IMR-90 (cell line): ENCODE measurements at regions not wholly inside any gene's neighbourhood (a gene's known extent, or its start where the extent isn't known, plus 50 kb on each side); places are given as distances from the start of the nearest gene placed in this dataset.

Source experiments
- ATAC-seq: fragments of 200-7000 bp; cut with Tn5 transposase; 2 replicates; pipeline ENCODE4 v1.9.1; 2020; ENCODE audit warnings: low read depth, mild to moderate bottlenecking, moderate library complexity
- BruUV-seq: library from RNA; stranded (reverse); fragments of 400-500 nt; replicated peaks from 2 replicates; lab custom pipeline; 2021; lab: Mats Ljungman, UMichigan
- CTCF ChIA-PET: fragments of 300-600 bp; formaldehyde crosslinking; extraction: SDS; loops from one replicate; lab custom pipeline; 2021; ENCODE audit warnings: antibody characterized with exemption; lab: Yijun Ruan, JAX
- POLR2A ChIA-PET: fragments of 300-600 bp; sonication (Branson Sonifier 250); formaldehyde crosslinking; loops from one replicate; lab custom pipeline; 2022; ENCODE audit warnings: antibody characterized with exemption; ENCODE audit not compliant: unreplicated experiment; lab: Charles Lee
- DNase-seq: peaks from one replicate; pipeline ENCODE4 v3.0.0; 2013
- H2AFZ ChIP-seq: replicated peaks from 2 replicates; pipeline ENCODE3; 2013; ENCODE audit warnings: low read length, mild to moderate bottlenecking; ENCODE audit not compliant: poor library complexity
- H2AK5ac ChIP-seq: 2 replicates; pipeline ENCODE4 v1.6.1; 2013; ENCODE audit warnings: low read depth, low read length, inconsistent platforms
- H2AK9ac ChIP-seq: replicated peaks from 2 replicates; pipeline ENCODE3; 2013; ENCODE audit warnings: mild to moderate bottlenecking, low read depth, low read length, moderate library complexity; ENCODE audit not compliant: poor library complexity
- H2BK120ac ChIP-seq: 2 replicates; pipeline ENCODE4 v1.6.1; 2013; ENCODE audit warnings: low read depth, low read length, inconsistent platforms
- H2BK15ac ChIP-seq: 3 replicates; pipeline ENCODE4 v1.6.1; 2013; ENCODE audit warnings: low read depth, low read length, inconsistent platforms
- H2BK20ac ChIP-seq: 2 replicates; pipeline ENCODE4 v1.6.1; 2013; ENCODE audit warnings: low read depth, mild to moderate bottlenecking, inconsistent platforms, low read length, moderate library complexity
- H2BK5ac ChIP-seq: 2 replicates; pipeline ENCODE4 v1.6.1; 2013; ENCODE audit warnings: mild to moderate bottlenecking, low read depth, low read length, inconsistent platforms; ENCODE audit not compliant: poor library complexity, severe bottlenecking
- H3K14ac ChIP-seq: replicated peaks from 2 replicates; pipeline ENCODE4 v1.6.1; 2013; ENCODE audit warnings: low read depth, low read length, inconsistent platforms
- H3K18ac ChIP-seq: 2 replicates; pipeline ENCODE4 v1.6.1; 2013; ENCODE audit warnings: low read depth, low read length, control low read depth
- H3K23ac ChIP-seq: 2 replicates; pipeline ENCODE4 v1.6.1; 2013; ENCODE audit warnings: low read depth, low read length, inconsistent platforms
- H3K27ac ChIP-seq: 2 replicates; pipeline ENCODE4 v1.5.1; 2013; ENCODE audit warnings: mild to moderate bottlenecking, control low read depth, low read length; ENCODE audit not compliant: insufficient read depth
- H3K27me3 ChIP-seq: 2 replicates; pipeline ENCODE4 v1.6.1; 2013; ENCODE audit warnings: low read length; ENCODE audit not compliant: control insufficient read depth, insufficient read depth
- H3K36me3 ChIP-seq: 2 replicates; pipeline ENCODE4 v1.6.1; 2013; ENCODE audit warnings: low read length, mixed read lengths; ENCODE audit not compliant: control insufficient read depth, insufficient read depth
- H3K4ac ChIP-seq: 2 replicates; pipeline ENCODE4 v1.6.1; 2013; ENCODE audit warnings: low read depth, low read length, inconsistent platforms
- H3K4me1 ChIP-seq: 2 replicates; pipeline ENCODE4 v1.6.1; 2013; ENCODE audit warnings: low read length, mixed read lengths; ENCODE audit not compliant: control insufficient read depth, insufficient read depth
- H3K4me2 ChIP-seq: 2 replicates; pipeline ENCODE4 v1.6.1; 2013; ENCODE audit warnings: low read depth, mild to moderate bottlenecking, control low read depth, low read length, moderate library complexity
- H3K4me3 ChIP-seq: 2 replicates; pipeline ENCODE4 v1.5.1; 2013; ENCODE audit warnings: low read depth, mild to moderate bottlenecking, control low read depth, low read length, moderate library complexity; ENCODE audit not compliant: insufficient read depth
- H3K56ac ChIP-seq: 2 replicates; pipeline ENCODE4 v1.6.1; 2013; ENCODE audit warnings: low read length, inconsistent platforms; ENCODE audit not compliant: insufficient read depth; ENCODE audit errors: extremely low read depth
- H3K79me1 ChIP-seq, 2 experiments: 2 replicates each; pipeline ENCODE4 v1.6.1; 2013; ENCODE audit warnings: low read length in 2 of 2, inconsistent platforms in 1 of 2, low read depth in 1 of 2
- H3K9ac ChIP-seq: 2 replicates; pipeline ENCODE4 v1.6.1; 2013; ENCODE audit warnings: low read depth, low read length, control low read depth
- H3K9me1 ChIP-seq: 2 replicates; pipeline ENCODE4 v1.6.1; 2013; ENCODE audit warnings: low read length, inconsistent platforms; ENCODE audit not compliant: insufficient read depth
- H3K9me3 ChIP-seq: 2 replicates; pipeline ENCODE4 v1.6.1; 2013; ENCODE audit warnings: low read length; ENCODE audit not compliant: control insufficient read depth, insufficient read depth
- H4K20me1 ChIP-seq: 2 replicates; pipeline ENCODE4 v1.6.1; 2013; ENCODE audit warnings: low read length, inconsistent platforms; ENCODE audit not compliant: insufficient read depth
- H4K5ac ChIP-seq: 2 replicates; pipeline ENCODE4 v1.6.1; 2013; ENCODE audit warnings: mild to moderate bottlenecking, low read depth, low read length, control low read depth
- H4K8ac ChIP-seq, 2 experiments: 2 replicates each; pipeline ENCODE4 v1.6.1; 2013; ENCODE audit warnings: low read depth in 2 of 2, low read length in 2 of 2, control low read depth in 1 of 2, inconsistent platforms in 1 of 2
- H4K91ac ChIP-seq: 2 replicates; pipeline ENCODE4 v1.6.1; 2013; ENCODE audit warnings: low read depth, low read length, inconsistent platforms; ENCODE audit not compliant: insufficient read depth
- BHLHE40 ChIP-seq: fragments of 150-350 bp; IDR thresholded peaks from 2 replicates; pipeline ENCODE4 v1.6.1; 2016; ENCODE audit warnings: mild to moderate bottlenecking, low read depth, low read length
- CEBPB ChIP-seq: IDR thresholded peaks from 2 replicates; pipeline ENCODE4 v1.6.1; 2012; ENCODE audit warnings: low read depth, low read length, improper control_type of control experiment
- CHD1 ChIP-seq: IDR thresholded peaks from 2 replicates; pipeline ENCODE4 v1.6.1; 2012; ENCODE audit warnings: low read depth, low read length, improper control_type of control experiment
- FOS ChIP-seq: fragments of 150-350 bp; IDR thresholded peaks from 2 replicates; pipeline ENCODE4 v1.6.1; 2016; ENCODE audit warnings: low read depth, low read length
- MAFK ChIP-seq: IDR thresholded peaks from 2 replicates; pipeline ENCODE4 v1.6.1; 2012; ENCODE audit warnings: low read depth, low read length, improper control_type of control experiment
- MAZ ChIP-seq: IDR thresholded peaks from 2 replicates; pipeline ENCODE4 v1.6.1; 2012; ENCODE audit warnings: low read depth, mild to moderate bottlenecking, low read length, improper control_type of control experiment, moderate library complexity, borderline replicate concordance
- MXI1 ChIP-seq: IDR thresholded peaks from 2 replicates; pipeline ENCODE4 v1.6.1; 2012; ENCODE audit warnings: low read depth, mild to moderate bottlenecking, low read length, moderate library complexity, borderline replicate concordance
- NFE2L2 ChIP-seq: fragments of 150-350 bp; IDR thresholded peaks from 2 replicates; pipeline ENCODE4 v1.6.1; 2016; ENCODE audit warnings: low read depth, mild to moderate bottlenecking, low read length
- RAD21 ChIP-seq: IDR thresholded peaks from 2 replicates; pipeline ENCODE4 v1.6.1; 2012; ENCODE audit warnings: low read length, improper control_type of control experiment
- RCOR1 ChIP-seq: IDR thresholded peaks from 2 replicates; pipeline ENCODE4 v1.6.1; 2012; ENCODE audit warnings: mild to moderate bottlenecking, low read length, improper control_type of control experiment; ENCODE audit not compliant: insufficient replicate concordance
- RFX5 ChIP-seq: IDR thresholded peaks from 2 replicates; pipeline ENCODE4 v1.8.0; 2012; ENCODE audit warnings: low read depth, mild to moderate bottlenecking, low read length, moderate library complexity
- SMC3 ChIP-seq: fragments of 150-350 bp; IDR thresholded peaks from 2 replicates; pipeline ENCODE4 v1.6.1; 2016; ENCODE audit warnings: low read depth, mild to moderate bottlenecking, antibody characterized with exemption, low read length, moderate library complexity
- WGBS, 2 experiments: methylation state at CpG; one replicate each; pipeline versions ENCODE4 v1.1.5 to v1.1.7; 2013; ENCODE audit warnings: missing lambda C conversion rate in 2 of 2; ENCODE audit not compliant: insufficient read length in 1 of 2; ENCODE audit errors: extremely low coverage in 2 of 2; 5-methylcytosine and 5-hydroxymethylcytosine counted together
- dilution Hi-C: fragments of 300-500 bp; cut with HindIII; formaldehyde crosslinking; loops from one replicate; pipeline ENCODE4 v1.14.3; 2018; ENCODE audit warnings: low sequenced_read_pairs; ENCODE audit not compliant: unreplicated experiment
- in situ Hi-C: fragments of 300-500 bp; cut with MboI; formaldehyde crosslinking; loops from 3 replicates; pipeline ENCODE4 v1.14.3; 2019; ENCODE audit warnings: low sequenced_read_pairs, inconsistent platforms, mixed read lengths
- intact Hi-C: fragments of 100-400 bp; cut with micrococcal nuclease; formaldehyde crosslinking; loops from 2 replicates; pipeline ENCODE4 v1.10.0; 2022
- TF ChIP-seq, protein P1 (sequence below): fragments of 150-350 bp; IDR thresholded peaks from 2 replicates; pipeline ENCODE4 v1.6.1; 2016; ENCODE audit warnings: low read depth, mild to moderate bottlenecking, low read length, moderate library complexity, borderline replicate concordance
- TF ChIP-seq, protein P2 (sequence below): fragments of 150-350 bp; IDR thresholded peaks from 2 replicates; pipeline ENCODE4 v1.6.1; 2017; ENCODE audit warnings: mild to moderate bottlenecking, antibody characterized with exemption, low read length, low read depth
- TF ChIP-seq, protein P3 (sequence below): conservative IDR thresholded peaks from 2 replicates; pipeline ENCODE4 v1.5.1; 2012; ENCODE audit warnings: mild to moderate bottlenecking, low read depth, low read length, improper control_type of control experiment

DNA sequence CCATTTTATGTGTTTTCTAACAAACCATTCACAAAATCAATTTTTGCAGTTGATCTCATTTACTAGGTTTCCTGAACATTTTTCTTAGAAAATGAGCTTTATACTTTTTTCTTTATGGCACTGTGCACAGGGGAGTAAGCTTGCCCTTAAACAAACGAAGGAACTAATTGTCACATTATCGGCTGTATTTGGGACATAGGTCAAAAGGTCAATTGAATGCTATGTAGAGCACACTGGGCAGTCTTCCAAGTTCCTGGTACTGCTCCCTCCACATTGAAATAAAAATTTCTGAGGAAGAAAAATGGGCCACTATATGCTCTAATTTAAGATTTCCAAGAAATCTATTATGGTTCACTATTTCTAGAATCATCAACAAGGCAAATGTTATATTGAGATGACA is 93.6 kb upstream of the TMEFF2 start:
- Histone ChIP-seq H3K4me3 (no peak overlapping the region), H3K27ac (no peak overlapping the region), H4K91ac (no peak overlapping the region), H3K9me3 (no peaks in the 10 kb centered on the region), H4K20me1 (no peaks in the 10 kb centered on the region), H3K79me1 (no peaks in the 10 kb centered on the region), H2BK15ac (no peak overlapping the region), H2AK5ac (no peak overlapping the region), H2BK120ac (no peak overlapping the region), H2BK20ac (no peak overlapping the region), H2BK5ac (no peak overlapping the region), H3K18ac (no peak overlapping the region), H3K9me1 (no peaks in the 10 kb centered on the region), H3K14ac (no peak overlapping the region), H3K4ac (no peak overlapping the region), H3K23ac (no peak overlapping the region), H3K56ac (no peak overlapping the region), H3K36me3 (no peaks in the 10 kb centered on the region), H4K5ac (no peak overlapping the region), H3K4me1 (no peaks in the 10 kb centered on the region), H4K8ac (no peak overlapping the region), H3K9ac (no peak overlapping the region), H3K27me3 (no peaks in the 10 kb centered on the region; the same call in 1 of the 2 replicates), H2AK9ac (no peak overlapping the region), H2AFZ (no peak overlapping the region), H3K4me2 (no peak overlapping the region)
- ChIA-PET CTCF (interaction anchor here (0.6 to 1.0 kb wide), 2 partner anchors 12 to 345 kb away, joined by 3 read pairs; no protein-coding TSS in a partner anchor), POLR2A (no interaction called here)
- BruUV-seq: no TSS peak
- no peak for ATAC-seq
- in situ Hi-C loops: loop anchor here (10.0 kb wide), 3 partner anchors 83 to 733 kb away; no protein-coding TSS in a partner anchor
- intact Hi-C loops: loop anchor here (5.0 kb wide), 1 partner anchor 416 kb away; no protein-coding TSS in a partner anchor
- dilution Hi-C loops: no loop called here
- no peak for TF ChIP-seq MXI1
- TF ChIP-seq MAFK: no peak
- no peak for TF ChIP-seq BHLHE40
- TF ChIP-seq, protein P1, sequence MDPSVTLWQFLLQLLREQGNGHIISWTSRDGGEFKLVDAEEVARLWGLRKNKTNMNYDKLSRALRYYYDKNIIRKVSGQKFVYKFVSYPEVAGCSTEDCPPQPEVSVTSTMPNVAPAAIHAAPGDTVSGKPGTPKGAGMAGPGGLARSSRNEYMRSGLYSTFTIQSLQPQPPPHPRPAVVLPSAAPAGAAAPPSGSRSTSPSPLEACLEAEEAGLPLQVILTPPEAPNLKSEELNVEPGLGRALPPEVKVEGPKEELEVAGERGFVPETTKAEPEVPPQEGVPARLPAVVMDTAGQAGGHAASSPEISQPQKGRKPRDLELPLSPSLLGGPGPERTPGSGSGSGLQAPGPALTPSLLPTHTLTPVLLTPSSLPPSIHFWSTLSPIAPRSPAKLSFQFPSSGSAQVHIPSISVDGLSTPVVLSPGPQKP: no peak
- TF ChIP-seq NFE2L2: no peak
- no peak for TF ChIP-seq RCOR1
- TF ChIP-seq CHD1: no peak
- TF ChIP-seq CEBPB: no peak
- TF ChIP-seq, protein P2, sequence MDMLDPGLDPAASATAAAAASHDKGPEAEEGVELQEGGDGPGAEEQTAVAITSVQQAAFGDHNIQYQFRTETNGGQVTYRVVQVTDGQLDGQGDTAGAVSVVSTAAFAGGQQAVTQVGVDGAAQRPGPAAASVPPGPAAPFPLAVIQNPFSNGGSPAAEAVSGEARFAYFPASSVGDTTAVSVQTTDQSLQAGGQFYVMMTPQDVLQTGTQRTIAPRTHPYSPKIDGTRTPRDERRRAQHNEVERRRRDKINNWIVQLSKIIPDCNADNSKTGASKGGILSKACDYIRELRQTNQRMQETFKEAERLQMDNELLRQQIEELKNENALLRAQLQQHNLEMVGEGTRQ: no peak
- no peak for TF ChIP-seq SMC3
- TF ChIP-seq RFX5: no peak
- TF ChIP-seq RAD21: no peak
- no peak for TF ChIP-seq FOS
- TF ChIP-seq, protein P3, sequence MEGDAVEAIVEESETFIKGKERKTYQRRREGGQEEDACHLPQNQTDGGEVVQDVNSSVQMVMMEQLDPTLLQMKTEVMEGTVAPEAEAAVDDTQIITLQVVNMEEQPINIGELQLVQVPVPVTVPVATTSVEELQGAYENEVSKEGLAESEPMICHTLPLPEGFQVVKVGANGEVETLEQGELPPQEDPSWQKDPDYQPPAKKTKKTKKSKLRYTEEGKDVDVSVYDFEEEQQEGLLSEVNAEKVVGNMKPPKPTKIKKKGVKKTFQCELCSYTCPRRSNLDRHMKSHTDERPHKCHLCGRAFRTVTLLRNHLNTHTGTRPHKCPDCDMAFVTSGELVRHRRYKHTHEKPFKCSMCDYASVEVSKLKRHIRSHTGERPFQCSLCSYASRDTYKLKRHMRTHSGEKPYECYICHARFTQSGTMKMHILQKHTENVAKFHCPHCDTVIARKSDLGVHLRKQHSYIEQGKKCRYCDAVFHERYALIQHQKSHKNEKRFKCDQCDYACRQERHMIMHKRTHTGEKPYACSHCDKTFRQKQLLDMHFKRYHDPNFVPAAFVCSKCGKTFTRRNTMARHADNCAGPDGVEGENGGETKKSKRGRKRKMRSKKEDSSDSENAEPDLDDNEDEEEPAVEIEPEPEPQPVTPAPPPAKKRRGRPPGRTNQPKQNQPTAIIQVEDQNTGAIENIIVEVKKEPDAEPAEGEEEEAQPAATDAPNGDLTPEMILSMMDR: no peak
- TF ChIP-seq MAZ: no peak
- WGBS, 2 experiments: no CpG with 5 or more reads among the region's 2 CpGs
- DNase-seq: no peak
